GM19452 (cell line): ENCODE measurements at regions not wholly inside any gene's neighbourhood (a gene's known extent, or its start where the extent isn't known, plus 50 kb on each side); places are given as distances from the start of the nearest gene placed in this dataset.

Experiments used
- ATAC-seq: cut with Tn5 transposase; IDR thresholded peaks from one replicate; pipeline ENCODE4 v1.9.1; 2021; ENCODE audit not compliant: unreplicated experiment

- no peak for ATAC-seq
Observed at GRCh38 chr2:120968307-120969015, 232.8 kb downstream of the GLI2 start.

GRCh38 chr2:120969613-120970355, 234.1 kb downstream of the GLI2 start:
- ATAC-seq = no peak

- no peak for ATAC-seq
Observed at GRCh38 chr2:120971866-120972265, 236.2 kb downstream of the GLI2 start.

GRCh38 chr2:120972286-120972685, 236.6 kb downstream of the GLI2 start:
- ATAC-seq = no peak

GRCh38 chr2:120973196-120973595, 237.5 kb downstream of the GLI2 start:
- no peak for ATAC-seq

- ATAC-seq = no peak
Observed at GRCh38 chr2:120974950-120975349, 239.3 kb downstream of the GLI2 start.

GRCh38 chr2:120976501-120977307, 241.0 kb downstream of the GLI2 start:
- no peak for ATAC-seq

GRCh38 chr2:120977582-120978358, 242.1 kb downstream of the GLI2 start:
- ATAC-seq = no peak

- no peak for ATAC-seq
Observed at GRCh38 chr2:120978359-120979050, 242.8 kb downstream of the GLI2 start.

GRCh38 chr2:120979398-120979797, 243.7 kb downstream of the GLI2 start:
- ATAC-seq = no peak

- ATAC-seq = no peak
Observed at GRCh38 chr2:120979921-120980320, 244.3 kb downstream of the GLI2 start.

- ATAC-seq = no peak
Observed at GRCh38 chr2:120981443-120981842, 245.8 kb downstream of the GLI2 start.

GRCh38 chr2:120982598-120982997, 246.9 kb downstream of the GLI2 start:
- ATAC-seq = no peak

GRCh38 chr2:120983344-120983743, 247.7 kb downstream of the GLI2 start:
- no peak for ATAC-seq

GRCh38 chr2:120984046-120984445, 248.4 kb downstream of the GLI2 start:
- no peak for ATAC-seq

- no peak for ATAC-seq
Observed at GRCh38 chr2:120984452-120985173, 248.9 kb downstream of the GLI2 start.

- ATAC-seq = no peak
Observed at GRCh38 chr2:120985174-120985996, 249.7 kb downstream of the GLI2 start.

- ATAC-seq = no peak
Observed at GRCh38 chr2:120985997-120986651, 250.5 kb downstream of the GLI2 start.
